ENCODE measurements at regions not wholly inside any gene's neighbourhood (a gene's known extent, or its start where the extent isn't known, plus 50 kb on each side); places are given as distances from the start of the nearest gene placed in this dataset.

DNA sequence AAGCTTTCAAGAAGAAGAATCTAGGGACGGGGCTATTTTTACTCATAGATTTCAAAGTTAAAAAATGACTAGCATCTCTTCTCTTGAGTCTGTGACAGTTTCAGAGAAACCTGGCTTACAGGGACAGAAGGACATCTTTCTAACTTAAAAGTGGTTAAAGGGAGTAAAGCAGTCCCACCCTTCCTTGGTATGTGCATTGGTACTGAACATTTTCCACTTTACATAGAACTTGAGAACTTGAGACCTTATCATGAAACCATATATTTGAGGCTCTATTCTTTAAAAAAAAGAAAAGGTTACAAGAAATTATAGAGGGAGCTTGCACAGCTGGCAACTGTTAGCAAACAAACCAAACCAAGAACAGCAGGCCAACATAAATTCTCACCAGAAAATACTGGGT is 73.4 kb upstream of the GAREM1 start:
- TF ChIP-seq, protein P1, sequence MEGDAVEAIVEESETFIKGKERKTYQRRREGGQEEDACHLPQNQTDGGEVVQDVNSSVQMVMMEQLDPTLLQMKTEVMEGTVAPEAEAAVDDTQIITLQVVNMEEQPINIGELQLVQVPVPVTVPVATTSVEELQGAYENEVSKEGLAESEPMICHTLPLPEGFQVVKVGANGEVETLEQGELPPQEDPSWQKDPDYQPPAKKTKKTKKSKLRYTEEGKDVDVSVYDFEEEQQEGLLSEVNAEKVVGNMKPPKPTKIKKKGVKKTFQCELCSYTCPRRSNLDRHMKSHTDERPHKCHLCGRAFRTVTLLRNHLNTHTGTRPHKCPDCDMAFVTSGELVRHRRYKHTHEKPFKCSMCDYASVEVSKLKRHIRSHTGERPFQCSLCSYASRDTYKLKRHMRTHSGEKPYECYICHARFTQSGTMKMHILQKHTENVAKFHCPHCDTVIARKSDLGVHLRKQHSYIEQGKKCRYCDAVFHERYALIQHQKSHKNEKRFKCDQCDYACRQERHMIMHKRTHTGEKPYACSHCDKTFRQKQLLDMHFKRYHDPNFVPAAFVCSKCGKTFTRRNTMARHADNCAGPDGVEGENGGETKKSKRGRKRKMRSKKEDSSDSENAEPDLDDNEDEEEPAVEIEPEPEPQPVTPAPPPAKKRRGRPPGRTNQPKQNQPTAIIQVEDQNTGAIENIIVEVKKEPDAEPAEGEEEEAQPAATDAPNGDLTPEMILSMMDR (IDR thresholded peaks at IDR 0.05; ENCODE audit: low read depth, low read length, missing input control): no peak
- TF ChIP-seq YY1 (IDR thresholded peaks at IDR 0.05) (no peak), GABPA (IDR thresholded peaks at IDR 0.05 in 1 of 2, conservative IDR thresholded peaks at IDR 0.05 in 1 of 2) (no peak)

Data from liver (tissue), 3 donors.